ENCODE measurements at regions not wholly inside any gene's neighbourhood (a gene's known extent, or its start where the extent isn't known, plus 50 kb on each side); places are given as distances from the start of the nearest gene placed in this dataset.
A peak's percentile ranks its signal among the peaks of the same experiment; 100 is the strongest.

DNA sequence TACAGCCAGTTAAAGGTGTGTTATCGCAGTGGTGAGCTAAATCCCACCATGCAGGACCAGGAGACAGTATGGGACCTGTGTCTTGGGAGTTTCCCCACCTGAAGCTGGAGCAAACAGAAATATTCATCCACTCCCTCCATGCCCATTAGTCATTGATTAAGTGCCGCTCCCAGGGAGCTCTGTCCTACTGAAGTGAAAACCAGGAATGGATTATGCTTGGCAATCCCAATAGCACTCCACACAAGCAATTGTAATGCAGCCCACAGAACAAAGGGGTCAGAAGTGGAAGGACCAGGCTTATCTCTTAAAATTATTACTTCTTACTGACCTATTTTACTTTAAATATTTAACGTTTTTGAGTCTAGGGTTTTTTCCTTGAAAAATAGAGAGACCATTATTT, 1005.4 kb downstream of the ADGRL2 start:
- no peaks in the 10 kb centered on the region for H3K9me3 Mint-ChIP-seq (ENCODE audit: unreplicated experiment)
- TF ChIP-seq, protein P1, sequence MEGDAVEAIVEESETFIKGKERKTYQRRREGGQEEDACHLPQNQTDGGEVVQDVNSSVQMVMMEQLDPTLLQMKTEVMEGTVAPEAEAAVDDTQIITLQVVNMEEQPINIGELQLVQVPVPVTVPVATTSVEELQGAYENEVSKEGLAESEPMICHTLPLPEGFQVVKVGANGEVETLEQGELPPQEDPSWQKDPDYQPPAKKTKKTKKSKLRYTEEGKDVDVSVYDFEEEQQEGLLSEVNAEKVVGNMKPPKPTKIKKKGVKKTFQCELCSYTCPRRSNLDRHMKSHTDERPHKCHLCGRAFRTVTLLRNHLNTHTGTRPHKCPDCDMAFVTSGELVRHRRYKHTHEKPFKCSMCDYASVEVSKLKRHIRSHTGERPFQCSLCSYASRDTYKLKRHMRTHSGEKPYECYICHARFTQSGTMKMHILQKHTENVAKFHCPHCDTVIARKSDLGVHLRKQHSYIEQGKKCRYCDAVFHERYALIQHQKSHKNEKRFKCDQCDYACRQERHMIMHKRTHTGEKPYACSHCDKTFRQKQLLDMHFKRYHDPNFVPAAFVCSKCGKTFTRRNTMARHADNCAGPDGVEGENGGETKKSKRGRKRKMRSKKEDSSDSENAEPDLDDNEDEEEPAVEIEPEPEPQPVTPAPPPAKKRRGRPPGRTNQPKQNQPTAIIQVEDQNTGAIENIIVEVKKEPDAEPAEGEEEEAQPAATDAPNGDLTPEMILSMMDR (IDR thresholded peaks at IDR 0.05) = no peak
- no peaks in the 10 kb centered on the region for H3K36me3 Mint-ChIP-seq (ENCODE audit: unreplicated experiment)
- no peak overlapping the region for H3K27ac Mint-ChIP-seq (ENCODE audit: unreplicated experiment)
- DNase-seq (ENCODE audit: extremely low spot score, unreplicated experiment) = no peak
- H3K4me3 Mint-ChIP-seq (ENCODE audit: unreplicated experiment) = no peak overlapping the region
- H3K4me1 Mint-ChIP-seq (ENCODE audit: unreplicated experiment) = no peaks in the 10 kb centered on the region
- no peaks in the 10 kb centered on the region for H3K27me3 Mint-ChIP-seq (ENCODE audit: unreplicated experiment)

DNA sequence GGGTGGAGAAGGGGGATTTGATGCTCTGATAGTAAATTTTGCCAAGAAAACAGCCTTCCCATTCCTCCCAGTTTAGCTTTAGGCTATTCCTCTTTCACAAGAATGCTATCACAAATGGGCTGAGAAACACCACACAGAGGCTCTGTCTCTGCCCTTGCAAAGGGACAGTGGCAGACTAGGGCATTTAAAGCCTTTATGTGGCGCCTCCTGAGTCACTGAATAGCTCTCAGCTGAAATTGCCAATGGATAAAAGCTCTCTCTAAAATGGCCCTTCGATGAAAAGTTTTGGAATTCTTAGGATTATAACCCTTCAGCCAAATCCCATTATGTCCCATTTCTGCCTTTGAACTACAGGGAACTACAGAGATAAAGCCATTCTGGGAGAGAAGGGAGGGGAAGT, 1000.4 kb downstream of the ADGRL2 start:
- Mint-ChIP-seq H3K27ac (ENCODE audit: unreplicated experiment) (no peak overlapping the region), H3K4me1 (ENCODE audit: unreplicated experiment) (no peaks in the 10 kb centered on the region), H3K9me3 (ENCODE audit: unreplicated experiment) (peaks cover 6% of the 10 kb centered on the region), H3K4me3 (ENCODE audit: unreplicated experiment) (no peak overlapping the region), H3K36me3 (ENCODE audit: unreplicated experiment) (no peaks in the 10 kb centered on the region), H3K27me3 (ENCODE audit: unreplicated experiment) (no peaks in the 10 kb centered on the region)
- DNase-seq (ENCODE audit: extremely low spot score, unreplicated experiment) = no peak
- TF ChIP-seq, protein P1 (IDR thresholded peaks at IDR 0.05) = no peak

DNA sequence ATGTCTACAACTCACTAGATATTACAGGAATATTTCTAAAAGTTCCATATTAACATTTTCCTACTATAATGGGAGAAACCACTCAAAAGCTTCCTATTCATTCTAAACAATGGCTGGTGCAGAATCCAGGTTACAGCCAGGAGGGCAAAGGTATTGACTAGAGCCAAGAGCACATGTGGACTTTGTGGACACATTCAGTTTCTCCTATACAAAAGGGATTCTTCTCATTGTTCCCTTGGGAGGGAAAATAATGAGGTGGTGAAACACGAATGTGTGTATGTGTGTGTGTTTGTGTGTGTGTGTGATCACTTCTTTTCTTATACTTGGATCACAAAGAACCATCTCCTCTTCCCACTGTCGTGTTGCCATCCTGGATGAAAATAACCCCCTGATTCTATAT, 1000.0 kb downstream of the ADGRL2 start:
- H3K4me3 Mint-ChIP-seq (ENCODE audit: unreplicated experiment) = no peak overlapping the region
- DNase-seq (ENCODE audit: extremely low spot score, unreplicated experiment) = no peak
- TF ChIP-seq, protein P1 (IDR thresholded peaks at IDR 0.05) = no peak
- peaks cover under 1% of the 10 kb centered on the region for H3K4me1 Mint-ChIP-seq (ENCODE audit: unreplicated experiment)
- H3K27ac Mint-ChIP-seq (ENCODE audit: unreplicated experiment) = no peak overlapping the region
- H3K9me3 Mint-ChIP-seq (ENCODE audit: unreplicated experiment) = peaks cover 6% of the 10 kb centered on the region
- H3K27me3 Mint-ChIP-seq (ENCODE audit: unreplicated experiment) = no peaks in the 10 kb centered on the region
- no peaks in the 10 kb centered on the region for H3K36me3 Mint-ChIP-seq (ENCODE audit: unreplicated experiment)

DNA sequence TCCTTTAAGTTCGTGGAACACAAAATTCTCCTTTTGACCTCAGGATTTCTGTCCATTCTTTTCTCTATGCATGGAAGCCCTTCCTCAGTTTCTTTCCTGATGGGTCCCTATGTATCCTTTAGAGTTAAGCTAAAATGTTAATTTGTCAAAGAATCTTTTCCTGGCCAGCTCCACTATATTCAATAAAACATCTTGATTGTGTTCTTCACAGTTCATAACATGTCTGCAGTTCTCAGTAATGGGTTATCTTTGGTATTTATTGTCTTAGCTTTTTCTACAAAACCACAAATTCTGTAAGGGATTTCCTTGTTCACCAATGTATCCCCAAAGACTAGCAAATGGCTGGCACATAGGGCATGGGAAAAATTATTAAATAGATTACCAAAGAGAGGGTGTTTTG, 998.5 kb downstream of the ADGRL2 start:
- Mint-ChIP-seq H3K27ac (ENCODE audit: unreplicated experiment) (no peak overlapping the region), H3K27me3 (ENCODE audit: unreplicated experiment) (no peaks in the 10 kb centered on the region), H3K4me1 (ENCODE audit: unreplicated experiment) (peaks cover 5% of the 10 kb centered on the region), H3K36me3 (ENCODE audit: unreplicated experiment) (no peaks in the 10 kb centered on the region), H3K4me3 (ENCODE audit: unreplicated experiment) (no peak overlapping the region), H3K9me3 (ENCODE audit: unreplicated experiment) (peaks cover 6% of the 10 kb centered on the region)
- TF ChIP-seq, protein P1 (IDR thresholded peaks at IDR 0.05) = no peak
- DNase-seq (ENCODE audit: extremely low spot score, unreplicated experiment) = no peak

DNA sequence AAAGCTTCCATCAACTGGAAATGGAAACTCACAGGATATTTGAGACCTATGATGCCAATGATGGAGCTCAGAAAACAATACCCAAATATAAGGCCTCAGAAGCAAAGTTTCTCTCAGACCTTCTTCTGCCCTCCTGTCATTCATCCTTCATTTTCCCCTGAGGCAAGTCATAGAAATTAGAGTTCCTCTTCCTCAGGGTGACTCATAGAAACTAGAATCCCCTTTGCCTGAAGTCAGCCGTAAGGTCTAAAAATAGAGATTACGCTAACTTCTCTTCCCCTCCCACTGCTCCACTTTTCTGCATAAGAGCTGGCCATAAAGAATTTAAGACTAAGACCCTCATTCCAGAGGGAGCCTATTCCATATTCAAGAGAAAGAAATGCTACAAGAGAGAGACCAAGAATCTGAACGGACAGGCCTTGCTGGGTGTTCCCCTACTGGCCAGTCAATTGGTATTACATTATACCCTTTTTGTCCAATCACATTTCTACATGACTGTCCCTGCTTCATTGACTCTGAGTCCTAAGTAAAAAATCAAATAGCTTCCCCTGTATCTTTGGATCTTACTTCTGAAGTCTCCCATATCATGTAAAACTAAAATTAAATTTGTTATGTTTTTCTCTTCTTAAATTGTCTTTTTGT, 994.9 kb downstream of the ADGRL2 start:
- H3K9me3 Mint-ChIP-seq (ENCODE audit: unreplicated experiment) = peaks cover 6% of the 10 kb centered on the region
- H3K27ac Mint-ChIP-seq (ENCODE audit: unreplicated experiment) = no peak overlapping the region
- no peaks in the 10 kb centered on the region for H3K27me3 Mint-ChIP-seq (ENCODE audit: unreplicated experiment)
- H3K4me3 Mint-ChIP-seq (ENCODE audit: unreplicated experiment) = no peak overlapping the region
- TF ChIP-seq, protein P1 (IDR thresholded peaks at IDR 0.05) = peak; percentile 32
- no peak for DNase-seq (ENCODE audit: extremely low spot score, unreplicated experiment)
- H3K36me3 Mint-ChIP-seq (ENCODE audit: unreplicated experiment) = no peaks in the 10 kb centered on the region
- H3K4me1 Mint-ChIP-seq (ENCODE audit: unreplicated experiment) = peaks cover 5% of the 10 kb centered on the region

Measured in osteocyte (in vitro differentiated cells).